ENCODE measurements at regions not wholly inside any gene's neighbourhood (a gene's known extent, or its start where the extent isn't known, plus 50 kb on each side); places are given as distances from the start of the nearest gene placed in this dataset.

- H3K4me2 ChIP-seq, result peak overlapping the region in 10 of 11 experiments; percentile 2 to 73 (median 24); a peak in 16 of 22 replicates
These were observed 380.5 kb downstream of the VRK1 start for GRCh38 chr14:97177635-97178034.

GRCh38 chr14:97178781-97179180, 381.6 kb downstream of the VRK1 start:
- no peak overlapping the region; a peak in 1 of 22 replicates for H3K9ac ChIP-seq
- no peaks in the 10 kb centered on the region for H4K20me1 ChIP-seq
- peak overlapping the region in 9 of 11 experiments; percentile 15 to 73 (median 36); a peak in 15 of 22 replicates for H3K4me2 ChIP-seq
- H3K4me3 ChIP-seq, result no peak overlapping the region
- H3K27ac ChIP-seq, result peak overlapping the region in 3 of 11 experiments; percentile 34 to 73 (median 70); a peak in 4 of 22 replicates
- no peak for TF ChIP-seq Cebpa-rat (IDR thresholded peaks at IDR 0.05)
- H3K36me3 ChIP-seq, result no peaks in the 10 kb centered on the region
- H3K9me3 ChIP-seq (replicated peaks in 1 of 11), result peaks cover 0 to 16% (median 0%) of the 10 kb centered on the region in 11 experiments; a peak in 9 of 22 replicates
- peaks cover 22 to 46% (median 34%) of the 10 kb centered on the region in 10 experiments for H3K4me1 ChIP-seq
- H3K27me3 ChIP-seq, result no peaks in the 10 kb centered on the region

More at GRCh38 chr14:97177635-97178034, 380.5 kb downstream of the VRK1 start:
- Histone ChIP-seq H3K9ac (no peak overlapping the region), H3K4me3 (no peak overlapping the region), H3K27me3 (no peaks in the 10 kb centered on the region), H3K9me3 (replicated peaks in 1 of 11) (peaks cover 0 to 17% (median 7%) of the 10 kb centered on the region in 11 experiments; a peak in 11 of 22 replicates), H3K4me1 (peaks cover 20 to 43% (median 34%) of the 10 kb centered on the region in 10 experiments), H3K27ac (peak overlapping the region in 2 of 11 experiments; percentile 70 to 73; a peak in 3 of 22 replicates), H3K36me3 (no peaks in the 10 kb centered on the region), H4K20me1 (no peaks in the 10 kb centered on the region)
- TF ChIP-seq Cebpa-rat (IDR thresholded peaks at IDR 0.05), result no peak

- Histone ChIP-seq H3K4me3 (0 out of 20 replicates have a peak overlapping the region, but pooled peaks of 1 of the 10 experiments have one; percentile 4), H3K36me3 (no peaks in the 10 kb centered on the region), H3K4me2 (peak overlapping the region in 8 of 11 experiments; percentile 15 to 73 (median 42); a peak in 12 of 22 replicates), H4K20me1 (no peaks in the 10 kb centered on the region), H3K9ac (peak overlapping the region in 2 of 11 experiments; percentile 10 to 46; a peak in 2 of 22 replicates), H3K9me3 (replicated peaks in 1 of 11) (peaks cover 0 to 16% (median 0%) of the 10 kb centered on the region in 11 experiments; a peak in 9 of 22 replicates), H3K27me3 (no peaks in the 10 kb centered on the region), H3K27ac (peak overlapping the region in 4 of 11 experiments; percentile 15 to 73 (median 52); a peak in 5 of 22 replicates), H3K4me1 (peaks cover 22 to 46% (median 34%) of the 10 kb centered on the region in 10 experiments)
- TF ChIP-seq Cebpa-rat (IDR thresholded peaks at IDR 0.05), result no peak
These were observed 382.4 kb downstream of the VRK1 start for GRCh38 chr14:97179573-97179972.

GRCh38 chr14:97180304-97181200, 383.4 kb downstream of the VRK1 start:
- H3K9ac ChIP-seq, result peak overlapping the region in 2 of 11 experiments; percentile 7 to 46; a peak in 2 of 22 replicates
- H3K4me2 ChIP-seq, result peak overlapping the region in 7 of 11 experiments; percentile 10 to 73 (median 48); a peak in 10 of 22 replicates

GRCh38 chr14:97185186-97185585, 388.0 kb downstream of the VRK1 start:
- peaks cover 0 to 9% (median 0%) of the 10 kb centered on the region in 11 experiments; a peak in 8 of 22 replicates for H3K9me3 ChIP-seq (replicated peaks in 1 of 11)
- peaks cover 5 to 21% (median 8%) of the 10 kb centered on the region in 10 experiments; a peak in 18 of 20 replicates for H3K4me1 ChIP-seq
- H3K27ac ChIP-seq, result no peak overlapping the region
- no peaks in the 10 kb centered on the region for H3K27me3 ChIP-seq
- no peaks in the 10 kb centered on the region for H4K20me1 ChIP-seq
- no peak for TF ChIP-seq Cebpa-rat (IDR thresholded peaks at IDR 0.05)
- H3K4me3 ChIP-seq, result no peak overlapping the region
- H3K9ac ChIP-seq, result no peak overlapping the region
- no peaks in the 10 kb centered on the region for H3K36me3 ChIP-seq
- no peak overlapping the region for H3K4me2 ChIP-seq

More at GRCh38 chr14:97180304-97181200, 383.4 kb downstream of the VRK1 start:
- Histone ChIP-seq H3K4me3 (peak overlapping the region in 1 of 10 experiments; percentile 4; a peak in 1 of 20 replicates), H3K27ac (peak overlapping the region in 4 of 11 experiments; percentile 15 to 73 (median 46); a peak in 6 of 22 replicates), H4K20me1 (no peaks in the 10 kb centered on the region), H3K36me3 (no peaks in the 10 kb centered on the region), H3K9me3 (replicated peaks in 1 of 11) (peaks cover 0 to 16% (median 0%) of the 10 kb centered on the region in 11 experiments; a peak in 9 of 22 replicates), H3K27me3 (no peaks in the 10 kb centered on the region), H3K4me1 (peaks cover 22 to 46% (median 34%) of the 10 kb centered on the region in 10 experiments)
- no peak for TF ChIP-seq Cebpa-rat (IDR thresholded peaks at IDR 0.05)

- Histone ChIP-seq H3K9me3 (replicated peaks in 1 of 11) (peaks cover 0 to under 1% (median 0%) of the 10 kb centered on the region in 11 experiments; a peak in 1 of 22 replicates), H3K4me3 (no peak overlapping the region), H3K4me2 (no peak overlapping the region), H3K27me3 (no peaks in the 10 kb centered on the region), H4K20me1 (no peaks in the 10 kb centered on the region), H3K36me3 (no peaks in the 10 kb centered on the region), H3K27ac (no peak overlapping the region), H3K4me1 (peaks cover 0 to 11% (median 7%) of the 10 kb centered on the region in 10 experiments; a peak in 13 of 20 replicates), H3K9ac (no peak overlapping the region)
- no peak for TF ChIP-seq Cebpa-rat (IDR thresholded peaks at IDR 0.05)
These were observed 390.7 kb downstream of the VRK1 start for GRCh38 chr14:97187916-97188315.

- H4K20me1 ChIP-seq, result no peaks in the 10 kb centered on the region
- peaks cover 15 to 33% (median 25%) of the 10 kb centered on the region in 11 experiments; a peak in 18 of 22 replicates for H3K9me3 ChIP-seq (replicated peaks in 1 of 11)
- no peaks in the 10 kb centered on the region for H3K27me3 ChIP-seq
- no peak for TF ChIP-seq Cebpa-rat (IDR thresholded peaks at IDR 0.05)
- no peaks in the 10 kb centered on the region for H3K4me1 ChIP-seq
- no peak overlapping the region for H3K4me2 ChIP-seq
- no peak overlapping the region for H3K27ac ChIP-seq
- H3K4me3 ChIP-seq, result no peak overlapping the region
- H3K9ac ChIP-seq, result no peak overlapping the region
- no peaks in the 10 kb centered on the region for H3K36me3 ChIP-seq
These were observed 399.2 kb downstream of the VRK1 start for GRCh38 chr14:97196336-97196735.

- Histone ChIP-seq H3K36me3 (no peaks in the 10 kb centered on the region), H3K9ac (no peak overlapping the region), H3K9me3 (replicated peaks in 1 of 11) (peaks cover 15 to 30% (median 25%) of the 10 kb centered on the region in 11 experiments; a peak in 18 of 22 replicates), H3K4me3 (no peak overlapping the region), H3K27ac (no peak overlapping the region), H3K4me2 (no peak overlapping the region), H3K27me3 (no peaks in the 10 kb centered on the region), H4K20me1 (no peaks in the 10 kb centered on the region), H3K4me1 (no peaks in the 10 kb centered on the region)
- TF ChIP-seq Cebpa-rat (IDR thresholded peaks at IDR 0.05), result no peak
These were observed 401.6 kb downstream of the VRK1 start for GRCh38 chr14:97198813-97199212.

- Histone ChIP-seq H3K27me3 (no peaks in the 10 kb centered on the region), H3K4me1 (no peaks in the 10 kb centered on the region), H3K27ac (no peak overlapping the region), H3K9ac (no peak overlapping the region), H3K4me2 (no peak overlapping the region), H4K20me1 (no peaks in the 10 kb centered on the region), H3K4me3 (no peak overlapping the region), H3K9me3 (replicated peaks in 1 of 11) (peaks cover 15 to 22% (median 19%) of the 10 kb centered on the region in 11 experiments; a peak in 17 of 22 replicates), H3K36me3 (no peaks in the 10 kb centered on the region)
- TF ChIP-seq Cebpa-rat (IDR thresholded peaks at IDR 0.05), result no peak
These were observed 403.1 kb downstream of the VRK1 start for GRCh38 chr14:97200245-97200644.

Data from BLaER1 treated with 17β-estradiol and CSF1 and Interleukin-3, amounts not matched to agents 10 nM and 100 nM (cell line).